Natural killer cell (primary cell): ENCODE measurements at regions not wholly inside any gene's neighbourhood (a gene's known extent, or its start where the extent isn't known, plus 50 kb on each side); places are given as distances from the start of the nearest gene placed in this dataset.

Source experiments
- ATAC-seq, 3 donors: fragments of 150-1000 bp in 2 of 3; fragments of 200-7000 bp in 1 of 3; cut with Tn5 transposase; 1 replicate in 1 of 3; 2 replicates in 2 of 3; pipeline ENCODE4 v1.10.0; 2021; ENCODE audit warnings: mild to moderate bottlenecking in 2 of 3, moderate library complexity in 2 of 3
- DNase-seq, 2 donors: peaks; one replicate each; pipeline versions ENCODE4 v3.0.0 to v3.0.0-alpha.2; 2013 to 2021; ENCODE audit warnings: mixed read lengths in 1 of 2
- H3K27ac ChIP-seq: one replicate; pipeline ENCODE4 v1.5.1; 2013; ENCODE audit warnings: mild to moderate bottlenecking, low read length
- H3K27me3 ChIP-seq: one replicate; pipeline ENCODE4 v1.6.1; 2013; ENCODE audit warnings: low read length; ENCODE audit not compliant: control insufficient read depth, insufficient read depth
- H3K36me3 ChIP-seq: one replicate; pipeline ENCODE4 v1.6.1; 2013; ENCODE audit warnings: low read length; ENCODE audit not compliant: control insufficient read depth, insufficient read depth
- H3K4me1 ChIP-seq: one replicate; pipeline ENCODE4 v1.6.1; 2013; ENCODE audit warnings: low read length; ENCODE audit not compliant: control insufficient read depth, insufficient read depth
- H3K4me3 ChIP-seq: one replicate; pipeline ENCODE4 v1.5.1; 2013; ENCODE audit warnings: low read length
- H3K9me3 ChIP-seq: one replicate; pipeline ENCODE4 v1.6.1; 2013; ENCODE audit warnings: low read length; ENCODE audit not compliant: control insufficient read depth, insufficient read depth
- H3K27ac Mint-ChIP-seq, 2 donors: one replicate each; pipeline ENCODE4 v1.8.0; 2022; ENCODE audit warnings: mild to moderate bottlenecking in 2 of 2, mixed read lengths in 2 of 2, moderate library complexity in 1 of 2
- H3K27me3 Mint-ChIP-seq, 2 donors: one replicate each; pipeline ENCODE4 v1.8.0; 2022; ENCODE audit warnings: low read depth in 2 of 2, mixed read lengths in 2 of 2
- H3K36me3 Mint-ChIP-seq: one replicate; pipeline ENCODE4 v1.8.0; 2022; ENCODE audit warnings: mixed read lengths
- H3K4me1 Mint-ChIP-seq, 2 donors: one replicate each; pipeline ENCODE4 v1.8.0; 2022; ENCODE audit warnings: mixed read lengths in 2 of 2
- H3K4me3 Mint-ChIP-seq: one replicate; pipeline ENCODE4 v1.8.0; 2022; ENCODE audit warnings: mild to moderate bottlenecking, moderate library complexity, mixed read lengths
- H3K9me3 Mint-ChIP-seq, 2 donors: one replicate each; pipeline ENCODE4 v1.8.0; 2022; ENCODE audit warnings: mixed read lengths in 2 of 2
- CTCF ChIP-seq: fragments of 200-600 bp; IDR thresholded peaks from one replicate; pipeline ENCODE4 v1.8.0; 2022; ENCODE audit warnings: antibody characterized with exemption
- WGBS: methylation state at CpG from one replicate; pipeline ENCODE4 v1.1.7; 2013; ENCODE audit warnings: missing lambda C conversion rate; ENCODE audit not compliant: insufficient coverage; 5-methylcytosine and 5-hydroxymethylcytosine counted together
- intact Hi-C: fragments of 100-400 bp; cut with micrococcal nuclease; formaldehyde crosslinking; loops from one replicate; pipeline ENCODE4 v1.14.2; 2022

GRCh38 chr1:29820401-29820800, 584.1 kb downstream of the PTPRU start:
- ATAC-seq (no peak), DNase-seq (no peak)
- Mint-ChIP-seq H3K36me3 (no peaks in the 10 kb centered on the region), H3K4me3 (no peak overlapping the region), H3K4me1 (no peaks in the 10 kb centered on the region), H3K27ac (no peak overlapping the region), H3K9me3 (no peaks in the 10 kb centered on the region), H3K27me3 (peaks cover 31 to 56% of the 10 kb centered on the region in 2 donors)
- no peaks in the 10 kb centered on the region for H3K36me3 ChIP-seq
- no peaks in the 10 kb centered on the region for H3K27me3 ChIP-seq
- no peaks in the 10 kb centered on the region for H3K9me3 ChIP-seq
- intact Hi-C loops = no loop called here
- WGBS = 71% methylated on average over 2 of the region's 2 CpGs
- no peak for TF ChIP-seq CTCF
- no peaks in the 10 kb centered on the region for H3K4me1 ChIP-seq
- no peak overlapping the region for H3K27ac ChIP-seq
- H3K4me3 ChIP-seq = no peak overlapping the region

GRCh38 chr1:29812408-29813135, 576.2 kb downstream of the PTPRU start:
- no peaks in the 10 kb centered on the region for H3K27me3 ChIP-seq
- H3K36me3 ChIP-seq = no peaks in the 10 kb centered on the region
- no peak for TF ChIP-seq CTCF
- no peak for DNase-seq
- no peak overlapping the region for H3K27ac ChIP-seq
- no peak overlapping the region for H3K27ac Mint-ChIP-seq
- H3K4me1 Mint-ChIP-seq = no peaks in the 10 kb centered on the region
- WGBS = 78% methylated on average over 9 of the region's 10 CpGs
- ATAC-seq = no peak
- peaks cover 11 to 19% of the 10 kb centered on the region in 2 donors for H3K27me3 Mint-ChIP-seq
- no peaks in the 10 kb centered on the region for H3K4me1 ChIP-seq
- H3K4me3 ChIP-seq = no peak overlapping the region
- intact Hi-C loops = no loop called here
- no peaks in the 10 kb centered on the region for H3K36me3 Mint-ChIP-seq
- H3K9me3 Mint-ChIP-seq = no peaks in the 10 kb centered on the region
- no peak overlapping the region for H3K4me3 Mint-ChIP-seq
- no peaks in the 10 kb centered on the region for H3K9me3 ChIP-seq

- Mint-ChIP-seq H3K9me3 (no peaks in the 10 kb centered on the region), H3K4me3 (no peak overlapping the region), H3K27me3 (peaks cover 8 to 12% of the 10 kb centered on the region in 2 donors), H3K27ac (no peak overlapping the region), H3K36me3 (no peaks in the 10 kb centered on the region), H3K4me1 (no peaks in the 10 kb centered on the region)
- no peak for ATAC-seq
- TF ChIP-seq CTCF = no peak
- no peak for DNase-seq
- Histone ChIP-seq H3K27ac (no peak overlapping the region), H3K4me1 (no peaks in the 10 kb centered on the region), H3K4me3 (no peak overlapping the region), H3K9me3 (no peaks in the 10 kb centered on the region), H3K36me3 (no peaks in the 10 kb centered on the region), H3K27me3 (no peaks in the 10 kb centered on the region)
- intact Hi-C loops = no loop called here
- WGBS = 88% methylated on average over 9 of the region's 10 CpGs
Observed at GRCh38 chr1:29811727-29812407, 575.5 kb downstream of the PTPRU start.
